GM12878 (cell line): ENCODE measurements at regions not wholly inside any gene's neighbourhood (a gene's known extent, or its start where the extent isn't known, plus 50 kb on each side); places are given as distances from the start of the nearest gene placed in this dataset.

Source experiments
- ATAC-seq: fragments of 200-7000 bp; cut with Tn5 transposase; 3 replicates; pipeline ENCODE4 v1.9.1; 2020; ENCODE audit warnings: mild to moderate bottlenecking, moderate library complexity
- BruUV-seq: library from RNA; stranded (reverse); fragments of 400-500 nt; replicated peaks from 2 replicates; lab custom pipeline; 2021; lab: Mats Ljungman, UMichigan
- CTCF ChIA-PET: fragments of 300-600 bp; sonication (Branson Sonifier 250); formaldehyde crosslinking; extraction: SDS; loops from one replicate; lab custom pipeline; 2021; ENCODE audit warnings: inconsistent platforms; lab: Yijun Ruan, JAX
- POLR2A ChIA-PET: fragments of 350-600 bp; formaldehyde crosslinking; extraction: SDS; loops from one replicate; lab custom pipeline; 2021; ENCODE audit warnings: inconsistent platforms; lab: Charles Lee
- RAD21 ChIA-PET: fragments of 300-600 bp; sonication (Branson Sonifier 250); formaldehyde crosslinking; loops from one replicate; lab custom pipeline; 2023; ENCODE audit warnings: antibody characterized with exemption; ENCODE audit not compliant: unreplicated experiment; lab: Charles Lee
- SMC1A ChIA-PET: fragments of 300-600 bp; sonication (Branson Sonifier 250); formaldehyde crosslinking; loops from one replicate; lab custom pipeline; 2023; ENCODE audit not compliant: unreplicated experiment, uncharacterized antibody; lab: Charles Lee
- DNase-seq: peaks from one replicate; pipeline ENCODE4 v3.0.0-alpha.2; 2011; ENCODE audit warnings: low read depth, low spot score
- FAIRE-seq: peaks from 3 replicates; lab custom pipeline; 2011; peaks lifted over from hg19 to GRCh38; lab: Jason Lieb, UNC
- H2AFZ ChIP-seq: 2 replicates; pipeline ENCODE4 v1.6.0; 2011; ENCODE audit warnings: low read depth, low read length, control low read depth; ENCODE audit not compliant: control insufficient read depth
- H3K27ac ChIP-seq: 2 replicates; pipeline ENCODE4 v1.5.1; 2011; ENCODE audit warnings: control low read depth; ENCODE audit not compliant: control insufficient read depth, insufficient read depth
- H3K27me3 ChIP-seq, 2 experiments: replicated peaks in 1 of 2; 2 replicates each; pipeline versions ENCODE4 v1.6.0 to v1.6.1; 2011; ENCODE audit warnings: low read length in 1 of 2; ENCODE audit not compliant: control insufficient read depth in 2 of 2, insufficient read depth in 2 of 2
- H3K36me3 ChIP-seq, 2 experiments: 2 replicates each; pipeline ENCODE4 v1.5.1; 2011; ENCODE audit warnings: low read length in 1 of 2; ENCODE audit not compliant: control insufficient read depth in 2 of 2, insufficient read depth in 2 of 2
- H3K4me1 ChIP-seq: 2 replicates; pipeline ENCODE4 v1.6.1; 2011; ENCODE audit warnings: mild to moderate bottlenecking, low read length, moderate library complexity, mixed read lengths; ENCODE audit not compliant: control insufficient read depth, insufficient read depth
- H3K4me2 ChIP-seq: 2 replicates; pipeline ENCODE4 v1.6.0; 2011; ENCODE audit warnings: control low read depth; ENCODE audit not compliant: control insufficient read depth, insufficient read depth
- H3K4me3 ChIP-seq: fragments of 200-600 bp; sonication (generic); 2 replicates; pipeline ENCODE4 v1.5.1; 2016
- H3K79me2 ChIP-seq: 2 replicates; pipeline ENCODE4 v1.6.0; 2011; ENCODE audit warnings: low read length; ENCODE audit not compliant: control insufficient read depth, insufficient read depth
- H3K9ac ChIP-seq: 2 replicates; pipeline ENCODE4 v1.8.0; 2011; ENCODE audit warnings: low read length, control low read depth, mixed read lengths; ENCODE audit not compliant: control insufficient read depth, insufficient read depth
- H3K9me3 ChIP-seq: replicated peaks from 3 replicates; pipeline ENCODE4 v1.5.1; 2011; ENCODE audit warnings: mild to moderate bottlenecking, low read length; ENCODE audit not compliant: control insufficient read depth, insufficient read depth
- H4K20me1 ChIP-seq: 2 replicates; pipeline ENCODE4 v1.6.0; 2011; ENCODE audit not compliant: control insufficient read depth, insufficient read depth
- BRCA1 ChIP-seq: IDR thresholded peaks from 2 replicates; pipeline ENCODE4 v1.6.1; 2011; ENCODE audit warnings: low read depth, low read length, improper control_type of control experiment
- NFXL1 ChIP-seq: fragments of 450-650 bp; IDR thresholded peaks from 2 replicates; pipeline ENCODE4 v1.6.1; 2017; ENCODE audit warnings: antibody characterized with exemption, mild to moderate bottlenecking, borderline replicate concordance
- PAX5 ChIP-seq: IDR thresholded peaks from 2 replicates; pipeline ENCODE4 v1.6.1; 2011; ENCODE audit warnings: low read depth, low read length, borderline replicate concordance
- RAD51 ChIP-seq: fragments of 450-650 bp; IDR thresholded peaks from 2 replicates; pipeline ENCODE4 v1.6.1; 2016; ENCODE audit warnings: moderate library complexity, mild to moderate bottlenecking, inconsistent platforms
- SIN3A ChIP-seq: IDR thresholded peaks from 2 replicates; pipeline ENCODE4 v1.6.1; 2012; ENCODE audit warnings: low read depth, low read length, improper control_type of control experiment
- SKIL ChIP-seq: fragments of 450-650 bp; IDR thresholded peaks from 2 replicates; pipeline ENCODE4 v1.6.1; 2017; ENCODE audit warnings: mild to moderate bottlenecking, low read depth, inconsistent platforms; ENCODE audit not compliant: poor library complexity, severe bottlenecking
- TAF1 ChIP-seq: IDR thresholded peaks from 2 replicates; pipeline ENCODE4 v1.6.1; 2011; ENCODE audit warnings: mild to moderate bottlenecking, low read depth, low read length, borderline replicate concordance
- ZZZ3 ChIP-seq: IDR thresholded peaks from 2 replicates; pipeline ENCODE4 v1.6.1; 2011; ENCODE audit warnings: low read depth; ENCODE audit not compliant: control insufficient read depth, insufficient read length
- WGBS: methylation state at CpG from one replicate; pipeline ENCODE4 v1.1.6; 2016; ENCODE audit warnings: low lambda C conversion rate; ENCODE audit not compliant: insufficient replicate concordance, insufficient coverage; ENCODE audit errors: missing lambda C conversion rate; 5-methylcytosine and 5-hydroxymethylcytosine counted together
- in situ Hi-C: fragments of 300-500 bp; cut with MboI; formaldehyde crosslinking; loops from 9 replicates; pipeline ENCODE4 v1.14.3; 2018; ENCODE audit warnings: mixed read lengths
- intact Hi-C: fragments of 100-400 bp; cut with micrococcal nuclease; formaldehyde crosslinking; loops from one replicate; pipeline ENCODE4 v1.14.2; 2022; ENCODE audit not compliant: unreplicated experiment
- TF ChIP-seq, protein P1 (sequence below), 3 experiments: IDR thresholded peaks in 2 of 3; conservative IDR thresholded peaks in 1 of 3; 2 replicates each; pipeline ENCODE4 v1.5.1; 2011; ENCODE audit warnings: low read depth in 3 of 3, low read length in 3 of 3, mild to moderate bottlenecking in 3 of 3, control low read depth in 2 of 3, moderate library complexity in 2 of 3, inconsistent platforms in 1 of 3, mixed read lengths in 1 of 3; ENCODE audit not compliant: control insufficient read depth in 2 of 3, insufficient read depth in 1 of 3; ENCODE audit errors: extremely low read depth in 1 of 3

GRCh38 chr7:42685911-42686310, 226.0 kb downstream of the C7orf25 start (continued):
- TF ChIP-seq SKIL (no peak), TAF1 (no peak)
- TF ChIP-seq, all 136 proteins: peak for 0

DNA sequence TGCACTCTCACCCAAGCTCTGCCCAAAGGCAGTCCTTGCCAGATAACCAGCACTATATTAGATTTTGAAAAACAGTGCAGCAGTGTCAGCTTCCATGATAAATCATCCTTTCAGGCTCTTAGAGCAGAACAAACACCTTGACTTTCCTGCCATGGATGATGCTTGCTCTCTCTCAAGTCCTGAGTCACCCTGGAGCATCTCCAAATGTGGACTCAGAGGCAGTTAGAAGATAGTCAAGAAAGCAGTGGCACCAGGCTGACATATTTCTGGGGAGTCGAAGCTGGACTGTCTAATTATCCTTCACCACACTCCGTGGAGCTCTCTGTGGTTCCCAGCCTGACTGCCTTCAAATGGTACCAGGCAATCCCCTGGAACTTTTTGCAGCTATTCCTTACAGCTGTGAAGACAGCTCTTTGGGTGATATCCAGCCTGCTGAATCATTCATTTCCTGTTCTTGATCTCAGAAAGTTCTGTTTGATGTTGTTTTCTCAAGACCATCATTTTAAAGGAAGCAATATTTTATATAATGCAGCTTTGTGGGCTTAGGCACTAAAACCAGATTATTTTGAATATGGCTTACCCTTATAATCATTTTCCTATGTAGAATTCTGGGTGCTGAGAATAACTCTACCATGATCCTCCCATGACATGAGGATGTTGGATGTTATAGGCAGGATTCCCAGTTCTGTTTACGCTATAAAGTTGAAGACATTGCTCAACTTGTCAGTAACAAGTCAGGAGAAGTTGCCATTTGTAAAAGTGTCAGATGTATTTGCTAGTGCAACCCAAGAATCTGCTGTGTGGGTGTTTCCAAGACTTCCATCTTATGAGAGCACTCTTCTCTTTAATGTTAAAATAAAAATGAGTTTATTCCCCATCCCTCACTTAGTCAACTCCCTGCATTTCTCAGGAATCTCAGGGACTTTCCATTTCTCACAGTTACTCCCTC, 233.8 kb downstream of the C7orf25 start:
- in situ Hi-C loops, result no loop called here
- Histone ChIP-seq H3K27ac (no peak overlapping the region), H3K36me3 (no peaks in the 10 kb centered on the region), H3K4me1 (no peaks in the 10 kb centered on the region), H3K79me2 (no peaks in the 10 kb centered on the region), H4K20me1 (no peaks in the 10 kb centered on the region), H3K4me3 (no peak overlapping the region), H3K4me2 (no peak overlapping the region), H2AFZ (no peak overlapping the region), H3K27me3 (no peaks in the 10 kb centered on the region), H3K9ac (no peak overlapping the region), H3K9me3 (no peaks in the 10 kb centered on the region)
- ChIA-PET RAD21 (no interaction called here), POLR2A (no interaction called here), SMC1A (no interaction called here), CTCF (no interaction called here)
- BruUV-seq, result no TSS peak
- ATAC-seq, result no peak
- DNase-seq, result no peak
- WGBS, result 10% methylated on average over 3 of the region's 3 CpGs
- FAIRE-seq, result no peak
- intact Hi-C loops, result no loop called here
- TF ChIP-seq PAX5 (no peak), BRCA1 (no peak), NFXL1 (no peak), ZZZ3 (no peak), SIN3A (no peak), RAD51 (no peak)
- TF ChIP-seq, protein P1, sequence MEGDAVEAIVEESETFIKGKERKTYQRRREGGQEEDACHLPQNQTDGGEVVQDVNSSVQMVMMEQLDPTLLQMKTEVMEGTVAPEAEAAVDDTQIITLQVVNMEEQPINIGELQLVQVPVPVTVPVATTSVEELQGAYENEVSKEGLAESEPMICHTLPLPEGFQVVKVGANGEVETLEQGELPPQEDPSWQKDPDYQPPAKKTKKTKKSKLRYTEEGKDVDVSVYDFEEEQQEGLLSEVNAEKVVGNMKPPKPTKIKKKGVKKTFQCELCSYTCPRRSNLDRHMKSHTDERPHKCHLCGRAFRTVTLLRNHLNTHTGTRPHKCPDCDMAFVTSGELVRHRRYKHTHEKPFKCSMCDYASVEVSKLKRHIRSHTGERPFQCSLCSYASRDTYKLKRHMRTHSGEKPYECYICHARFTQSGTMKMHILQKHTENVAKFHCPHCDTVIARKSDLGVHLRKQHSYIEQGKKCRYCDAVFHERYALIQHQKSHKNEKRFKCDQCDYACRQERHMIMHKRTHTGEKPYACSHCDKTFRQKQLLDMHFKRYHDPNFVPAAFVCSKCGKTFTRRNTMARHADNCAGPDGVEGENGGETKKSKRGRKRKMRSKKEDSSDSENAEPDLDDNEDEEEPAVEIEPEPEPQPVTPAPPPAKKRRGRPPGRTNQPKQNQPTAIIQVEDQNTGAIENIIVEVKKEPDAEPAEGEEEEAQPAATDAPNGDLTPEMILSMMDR (IDR thresholded peaks at IDR 0.05 in 2 of 3, conservative IDR thresholded peaks at IDR 0.05 in 1 of 3; ENCODE audit: control insufficient read depth in 2 of 3, extremely low read depth in 1 of 3, insufficient read depth in 1 of 3, low read depth in 3 of 3, low read length in 3 of 3), result no peak
